Medulla oblongata (tissue), 1 donor: ENCODE measurements at regions not wholly inside any gene's neighbourhood (a gene's known extent, or its start where the extent isn't known, plus 50 kb on each side); places are given as distances from the start of the nearest gene placed in this dataset.
"Not testable (repeated sequence)": the region's sequence is repeated elsewhere in the genome, so short reads cannot be mapped to it uniquely, and the experiment has no call there.

Experiments used
- DNase-seq: peaks from one replicate; pipeline ENCODE4 v3.0.0-alpha.2; 2015; ENCODE audit errors: extremely low spot score

- no peak for DNase-seq
Measured at GRCh38 chrX:109172091-109172602, 309.7 kb downstream of the GUCY2F start.

- DNase-seq = no peak
Measured at GRCh38 chrX:109155161-109155560, 326.7 kb downstream of the GUCY2F start.

GRCh38 chrX:109144173-109144572 is 337.7 kb downstream of the GUCY2F start:
- not testable (repeated sequence) for DNase-seq

- no peak for DNase-seq
Measured at GRCh38 chrX:109140463-109140862, 341.4 kb downstream of the GUCY2F start.

- DNase-seq = no peak
Measured at GRCh38 chrX:109134777-109135176, 347.1 kb downstream of the GUCY2F start.

- DNase-seq = no peak
Measured at GRCh38 chrX:109125304-109125703, 356.6 kb downstream of the GUCY2F start.

GRCh38 chrX:109089359-109089758 is 353.0 kb upstream of the IRS4 start:
- no peak for DNase-seq

GRCh38 chrX:109077788-109078187 is 341.4 kb upstream of the IRS4 start:
- no peak for DNase-seq

- not testable (repeated sequence) for DNase-seq
Measured at GRCh38 chrX:109054181-109054581, 317.8 kb upstream of the IRS4 start.

GRCh38 chrX:109049903-109050302 is 313.5 kb upstream of the IRS4 start:
- no peak for DNase-seq

GRCh38 chrX:109049416-109049815 is 313.1 kb upstream of the IRS4 start:
- no peak for DNase-seq

- no peak for DNase-seq
Measured at GRCh38 chrX:109040057-109040456, 303.7 kb upstream of the IRS4 start.

- no peak for DNase-seq
Measured at GRCh38 chrX:109036624-109037023, 300.3 kb upstream of the IRS4 start.

- DNase-seq = no peak
Measured at GRCh38 chrX:108993909-108994308, 257.5 kb upstream of the IRS4 start.

GRCh38 chrX:108972899-108973298 is 236.5 kb upstream of the IRS4 start:
- DNase-seq = not testable (repeated sequence)

- DNase-seq = no peak
Measured at GRCh38 chrX:108947205-108947604, 210.8 kb upstream of the IRS4 start.

- no peak for DNase-seq
Measured at GRCh38 chrX:108946531-108946930, 210.2 kb upstream of the IRS4 start.

GRCh38 chrX:108945883-108946523 is 209.6 kb upstream of the IRS4 start:
- DNase-seq = no peak

- DNase-seq = no peak
Measured at GRCh38 chrX:108914791-108915190, 178.4 kb upstream of the IRS4 start.

- not testable (repeated sequence) for DNase-seq
Measured at GRCh38 chrX:108903831-108904230, 167.5 kb upstream of the IRS4 start.

GRCh38 chrX:108900333-108900732 is 164.0 kb upstream of the IRS4 start:
- no peak for DNase-seq

GRCh38 chrX:108896349-108896748 is 160.0 kb upstream of the IRS4 start:
- DNase-seq = not testable (repeated sequence)

GRCh38 chrX:108892501-108892900 is 156.1 kb upstream of the IRS4 start:
- DNase-seq = no peak

GRCh38 chrX:108875548-108875947 is 139.2 kb upstream of the IRS4 start:
- no peak for DNase-seq
